ENCODE measurements at regions not wholly inside any gene's neighbourhood (a gene's known extent, or its start where the extent isn't known, plus 50 kb on each side); places are given as distances from the start of the nearest gene placed in this dataset.

DNA sequence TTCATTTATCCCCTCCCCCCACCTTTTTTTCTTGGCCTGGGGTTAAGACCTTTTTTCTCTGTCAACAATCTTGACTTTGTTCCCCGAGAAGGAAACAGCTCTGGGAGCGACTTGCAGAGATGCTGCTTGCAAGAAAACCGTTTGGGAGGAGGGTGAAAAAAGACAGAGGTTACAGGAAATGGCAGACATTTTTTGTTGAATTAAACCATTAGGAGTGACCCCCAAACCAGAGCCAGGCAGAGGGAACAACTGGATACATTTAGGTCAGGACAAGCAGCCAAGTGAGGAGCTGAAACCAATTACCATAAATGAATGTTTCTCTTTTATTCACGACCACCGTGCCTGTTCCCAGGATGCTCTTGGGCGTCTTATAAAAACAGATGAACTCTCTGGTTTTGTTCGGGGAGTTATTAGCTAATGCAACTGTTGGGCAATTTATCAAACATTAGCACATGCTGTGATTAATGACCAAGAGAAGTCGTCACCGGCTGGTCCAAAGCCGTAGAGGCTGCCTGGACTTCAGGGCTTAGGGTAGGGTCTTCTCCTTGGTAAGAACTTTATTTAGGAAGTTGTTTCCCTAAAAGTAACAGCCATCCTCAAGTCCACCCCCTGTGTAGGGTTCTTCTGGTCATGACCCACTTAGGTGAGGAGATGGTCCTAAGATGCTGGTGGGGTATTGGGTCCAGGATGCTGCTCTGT lies 141.0 kb downstream of the FOXD2 start:
- Histone ChIP-seq H3K27ac (ENCODE audit: low read depth in 2 of 2, low read length in 2 of 2) (no peak overlapping the region), H3K9ac (ENCODE audit: low read length in 3 of 3) (no peak overlapping the region), H3K36me3 (ENCODE audit: control insufficient read depth in 2 of 3, insufficient read depth in 3 of 3, low read length in 3 of 3) (no peaks in the 10 kb centered on the region), H3K27me3 (ENCODE audit: control insufficient read depth, insufficient read depth, low read length) (no peaks in the 10 kb centered on the region), H3K4me3 (ENCODE audit: low read length in 3 of 3) (no peak overlapping the region), H3K9me3 (ENCODE audit: control insufficient read depth in 2 of 3, insufficient read depth in 1 of 3, low read length in 3 of 3) (no peaks in the 10 kb centered on the region), H3K4me1 (ENCODE audit: control insufficient read depth in 2 of 3, insufficient read depth in 2 of 3, low read depth in 1 of 3, low read length in 3 of 3) (peaks cover 0 to 5% (median 3%) of the 10 kb centered on the region in 3 donors)
- FAIRE-seq = no peak
- TF ChIP-seq, protein P1, sequence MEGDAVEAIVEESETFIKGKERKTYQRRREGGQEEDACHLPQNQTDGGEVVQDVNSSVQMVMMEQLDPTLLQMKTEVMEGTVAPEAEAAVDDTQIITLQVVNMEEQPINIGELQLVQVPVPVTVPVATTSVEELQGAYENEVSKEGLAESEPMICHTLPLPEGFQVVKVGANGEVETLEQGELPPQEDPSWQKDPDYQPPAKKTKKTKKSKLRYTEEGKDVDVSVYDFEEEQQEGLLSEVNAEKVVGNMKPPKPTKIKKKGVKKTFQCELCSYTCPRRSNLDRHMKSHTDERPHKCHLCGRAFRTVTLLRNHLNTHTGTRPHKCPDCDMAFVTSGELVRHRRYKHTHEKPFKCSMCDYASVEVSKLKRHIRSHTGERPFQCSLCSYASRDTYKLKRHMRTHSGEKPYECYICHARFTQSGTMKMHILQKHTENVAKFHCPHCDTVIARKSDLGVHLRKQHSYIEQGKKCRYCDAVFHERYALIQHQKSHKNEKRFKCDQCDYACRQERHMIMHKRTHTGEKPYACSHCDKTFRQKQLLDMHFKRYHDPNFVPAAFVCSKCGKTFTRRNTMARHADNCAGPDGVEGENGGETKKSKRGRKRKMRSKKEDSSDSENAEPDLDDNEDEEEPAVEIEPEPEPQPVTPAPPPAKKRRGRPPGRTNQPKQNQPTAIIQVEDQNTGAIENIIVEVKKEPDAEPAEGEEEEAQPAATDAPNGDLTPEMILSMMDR (IDR thresholded peaks at IDR 0.05; ENCODE audit: borderline replicate concordance, extremely low read depth, insufficient read depth) = no peak
- peak in 4 of 5 donors; percentile 45 to 91 (median 64) for DNase-seq
- intact Hi-C loops (cut with DNase I) = no loop called here

DNA sequence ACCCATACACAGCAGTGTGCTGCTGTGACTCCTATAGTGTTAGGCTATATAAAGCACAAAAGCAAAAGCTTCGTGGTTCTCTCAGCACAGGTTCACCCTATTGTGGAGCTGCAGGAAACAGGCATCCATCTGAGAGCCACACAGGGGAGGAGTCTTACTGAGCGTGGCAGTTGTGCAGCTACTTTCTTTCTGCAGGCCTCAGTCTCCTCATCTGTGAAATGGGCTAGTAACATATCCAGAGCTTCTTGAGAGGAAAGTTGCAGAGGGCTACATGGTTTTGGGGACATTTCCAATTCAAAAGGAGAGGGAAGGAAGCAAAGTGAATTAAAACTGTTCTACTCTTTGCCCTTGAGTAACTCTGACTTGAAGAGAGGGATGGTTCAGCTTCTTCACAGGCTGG lies 142.0 kb downstream of the FOXD2 start:
- DNase-seq = no peak
- H3K27ac ChIP-seq (ENCODE audit: low read depth in 2 of 2, low read length in 2 of 2) = no peak overlapping the region
- H3K4me3 ChIP-seq (ENCODE audit: low read length in 3 of 3) = no peak overlapping the region
- H3K36me3 ChIP-seq (ENCODE audit: control insufficient read depth in 2 of 3, insufficient read depth in 3 of 3, low read length in 3 of 3) = no peaks in the 10 kb centered on the region
- no peak overlapping the region for H3K9ac ChIP-seq (ENCODE audit: low read length in 3 of 3)
- TF ChIP-seq, protein P1 (IDR thresholded peaks at IDR 0.05; ENCODE audit: borderline replicate concordance, extremely low read depth, insufficient read depth) = no peak
- H3K27me3 ChIP-seq (ENCODE audit: control insufficient read depth, insufficient read depth, low read length) = no peaks in the 10 kb centered on the region
- FAIRE-seq = no peak
- H3K4me1 ChIP-seq (ENCODE audit: control insufficient read depth in 2 of 3, insufficient read depth in 2 of 3, low read depth in 1 of 3, low read length in 3 of 3) = peaks cover 0 to 5% (median 3%) of the 10 kb centered on the region in 3 donors
- intact Hi-C loops (cut with DNase I) = no loop called here
- no peaks in the 10 kb centered on the region for H3K9me3 ChIP-seq (ENCODE audit: control insufficient read depth in 2 of 3, insufficient read depth in 1 of 3, low read length in 3 of 3)

DNA sequence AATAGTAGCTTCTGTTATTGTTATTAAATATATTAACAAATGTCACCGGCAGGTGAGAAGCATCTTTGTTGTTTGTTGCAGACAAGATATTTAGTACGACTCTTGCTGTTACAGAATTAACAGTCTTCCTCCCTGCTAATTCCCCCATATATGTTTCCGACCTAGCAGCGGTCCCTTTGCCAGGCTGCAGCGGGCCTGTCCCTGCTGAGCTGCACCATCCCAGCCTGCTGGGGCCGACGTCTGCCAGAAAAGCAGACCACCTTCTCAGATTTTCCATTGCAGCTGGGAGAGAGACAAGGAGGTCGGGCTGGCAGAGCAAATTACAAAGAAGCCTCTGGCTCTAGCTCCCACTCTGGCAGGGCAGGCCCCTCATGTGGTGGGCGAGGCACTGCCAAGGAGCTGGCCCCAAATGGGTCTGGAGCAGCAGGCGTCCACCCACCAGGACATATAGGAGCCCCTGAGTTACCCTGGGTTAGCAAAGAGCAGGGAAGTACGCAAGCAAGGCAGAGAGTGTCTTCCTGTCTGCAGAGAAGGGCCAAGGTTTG lies 142.7 kb downstream of the FOXD2 start:
- H3K27me3 ChIP-seq (ENCODE audit: control insufficient read depth, insufficient read depth, low read length) = no peaks in the 10 kb centered on the region
- no peak overlapping the region for H3K9ac ChIP-seq (ENCODE audit: low read length in 3 of 3)
- no peak overlapping the region for H3K4me3 ChIP-seq (ENCODE audit: low read length in 3 of 3)
- no peaks in the 10 kb centered on the region for H3K36me3 ChIP-seq (ENCODE audit: control insufficient read depth in 2 of 3, insufficient read depth in 3 of 3, low read length in 3 of 3)
- TF ChIP-seq, protein P1 (IDR thresholded peaks at IDR 0.05; ENCODE audit: borderline replicate concordance, extremely low read depth, insufficient read depth) = no peak
- H3K27ac ChIP-seq (ENCODE audit: low read depth in 2 of 2, low read length in 2 of 2) = no peak overlapping the region
- FAIRE-seq (no peak), DNase-seq (peak in 1 of 5 donors; percentile 25)
- H3K4me1 ChIP-seq (ENCODE audit: control insufficient read depth in 2 of 3, insufficient read depth in 2 of 3, low read depth in 1 of 3, low read length in 3 of 3) = peaks cover 0 to 5% (median 3%) of the 10 kb centered on the region in 3 donors
- intact Hi-C loops (cut with DNase I) = no loop called here
- no peaks in the 10 kb centered on the region for H3K9me3 ChIP-seq (ENCODE audit: control insufficient read depth in 2 of 3, insufficient read depth in 1 of 3, low read length in 3 of 3)

All from kidney (tissue), 13 donors.